HUES6 (cell line): ENCODE measurements at regions not wholly inside any gene's neighbourhood (a gene's known extent, or its start where the extent isn't known, plus 50 kb on each side); places are given as distances from the start of the nearest gene placed in this dataset.
A peak's percentile ranks its signal among the peaks of the same experiment; 100 is the strongest.
"Not testable (repeated sequence)": the region's sequence is repeated elsewhere in the genome, so short reads cannot be mapped to it uniquely, and the experiment has no call there.

Experiments used
- H3K27ac ChIP-seq: 2 replicates; pipeline ENCODE4 v1.7.0; 2013; ENCODE audit warnings: low read depth, mild to moderate bottlenecking, low read length, inconsistent platforms
- H3K27me3 ChIP-seq: 2 replicates; pipeline ENCODE4 v1.6.1; 2013; ENCODE audit warnings: low read length; ENCODE audit not compliant: control insufficient read depth, insufficient read depth
- H3K36me3 ChIP-seq: 2 replicates; pipeline ENCODE4 v1.6.1; 2013; ENCODE audit warnings: low read length; ENCODE audit not compliant: control insufficient read depth, insufficient read depth
- H3K4me1 ChIP-seq: 2 replicates; pipeline ENCODE4 v1.6.1; 2013; ENCODE audit warnings: low read length; ENCODE audit not compliant: control insufficient read depth, insufficient read depth
- H3K4me3 ChIP-seq: 2 replicates; pipeline ENCODE4 v1.5.1; 2013; ENCODE audit warnings: low read depth, low read length
- H3K9ac ChIP-seq: one replicate; pipeline ENCODE4 v1.6.1; 2013; ENCODE audit warnings: mild to moderate bottlenecking, low read length
- H3K9me3 ChIP-seq: 2 replicates; pipeline ENCODE4 v1.6.1; 2013; ENCODE audit warnings: low read depth, low read length; ENCODE audit not compliant: control insufficient read depth, insufficient read depth

DNA sequence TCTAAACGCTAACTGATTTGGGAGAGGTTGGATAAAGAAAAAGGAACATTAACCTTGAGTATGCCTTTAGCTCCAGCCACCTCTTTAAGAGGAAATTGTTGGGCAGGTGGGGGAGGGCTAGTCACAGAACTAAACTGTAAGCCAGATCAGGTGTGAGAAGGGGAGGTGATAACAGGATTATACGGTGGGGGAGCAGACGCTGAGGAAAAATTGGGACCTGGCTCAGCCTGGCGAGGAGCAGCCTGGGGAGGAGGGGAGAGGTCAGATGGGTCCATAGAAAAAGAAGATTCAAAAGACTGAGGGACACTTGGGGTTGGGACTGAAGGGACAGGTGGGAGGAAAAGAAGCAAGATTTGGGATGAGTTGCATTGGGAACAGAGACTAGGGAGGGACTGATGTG lies 558.0 kb downstream of the ADGRL2 start:
- not testable (repeated sequence) for H3K36me3 ChIP-seq, H3K9ac ChIP-seq, H3K27me3 ChIP-seq, H3K9me3 ChIP-seq, H3K27ac ChIP-seq
- H3K4me1 ChIP-seq = peaks cover 14% of the 10 kb centered on the region; the same call in 1 of the 2 replicates
- peak overlapping the region; percentile 18; the same call in 1 of the 2 replicates for H3K4me3 ChIP-seq

- not testable (repeated sequence) for H3K9ac ChIP-seq, H3K27ac ChIP-seq, H3K4me1 ChIP-seq, H3K27me3 ChIP-seq, H3K4me3 ChIP-seq, H3K36me3 ChIP-seq
- H3K9me3 ChIP-seq = peaks cover 29% of the 10 kb centered on the region
Observed at GRCh38 chr1:82354546-82354945, 553.8 kb downstream of the ADGRL2 start.

- no peak overlapping the region for H3K4me3 ChIP-seq
- no peaks in the 10 kb centered on the region for H3K4me1 ChIP-seq
- H3K36me3 ChIP-seq = peaks cover 3% of the 10 kb centered on the region; the same call in 1 of the 2 replicates
- H3K9me3 ChIP-seq = peaks cover 32% of the 10 kb centered on the region
- H3K9ac ChIP-seq = no peak overlapping the region
- no peaks in the 10 kb centered on the region for H3K27me3 ChIP-seq
- H3K27ac ChIP-seq = no peak overlapping the region
Observed at GRCh38 chr1:82348487-82348886, 547.8 kb downstream of the ADGRL2 start.

GRCh38 chr1:82346141-82346540 lies 545.4 kb downstream of the ADGRL2 start:
- H3K4me1 ChIP-seq = no peaks in the 10 kb centered on the region
- no peak overlapping the region for H3K4me3 ChIP-seq
- H3K9ac ChIP-seq = no peak overlapping the region
- H3K27ac ChIP-seq = no peak overlapping the region
- no peaks in the 10 kb centered on the region for H3K27me3 ChIP-seq
- peaks cover 22% of the 10 kb centered on the region for H3K9me3 ChIP-seq
- H3K36me3 ChIP-seq = peaks cover 3% of the 10 kb centered on the region; the same call in 1 of the 2 replicates

DNA sequence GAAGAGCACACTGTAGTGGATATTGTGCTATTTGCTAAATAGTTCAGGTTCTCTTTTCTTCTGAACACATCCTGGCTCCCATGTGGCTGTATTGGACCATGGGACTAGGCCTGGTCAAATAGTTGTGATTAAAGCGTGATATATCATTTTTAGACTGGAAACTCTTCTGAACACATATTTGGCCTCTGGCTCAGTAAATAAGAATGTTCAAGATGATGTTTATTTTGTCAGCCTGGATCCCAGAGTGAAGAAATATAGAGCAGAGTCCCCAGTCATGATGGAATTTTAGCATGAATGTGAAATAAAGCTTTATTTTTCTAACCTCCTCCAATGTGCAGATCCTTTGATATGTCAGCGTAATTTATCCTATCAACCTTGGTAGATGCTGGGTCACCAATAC lies 542.6 kb downstream of the ADGRL2 start:
- no peak overlapping the region for H3K4me3 ChIP-seq
- H3K36me3 ChIP-seq = no peaks in the 10 kb centered on the region
- H3K27ac ChIP-seq = no peak overlapping the region
- 0 out of 2 replicates have a peak, but pooled peaks cover 4% of the 10 kb centered on the region for H3K9me3 ChIP-seq
- H3K27me3 ChIP-seq = no peaks in the 10 kb centered on the region
- no peaks in the 10 kb centered on the region for H3K4me1 ChIP-seq
- H3K9ac ChIP-seq = no peak overlapping the region

DNA sequence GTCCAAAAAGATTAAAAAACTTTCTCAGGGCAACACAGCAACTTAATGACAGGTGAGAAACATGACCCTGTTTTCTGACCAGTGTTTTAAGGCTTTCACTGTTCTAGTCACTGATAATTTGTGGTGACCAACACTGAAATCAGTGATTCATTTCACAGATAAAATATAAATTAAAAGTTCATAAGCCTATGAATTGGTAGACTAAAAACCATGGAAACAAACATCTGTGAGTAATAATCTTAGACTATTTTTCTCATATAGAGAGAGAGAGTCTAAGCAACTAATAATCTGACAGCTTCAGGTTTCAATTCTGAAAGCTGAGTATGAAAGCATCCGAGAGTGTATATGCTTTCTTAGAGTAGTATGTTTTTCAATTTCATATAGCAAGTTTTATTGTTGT lies 536.9 kb downstream of the ADGRL2 start:
- H3K4me3 ChIP-seq = no peak overlapping the region
- no peaks in the 10 kb centered on the region for H3K36me3 ChIP-seq
- no peak overlapping the region for H3K27ac ChIP-seq
- no peaks in the 10 kb centered on the region for H3K9me3 ChIP-seq
- no peak overlapping the region for H3K9ac ChIP-seq
- no peaks in the 10 kb centered on the region; the same call in 1 of the 2 replicates for H3K4me1 ChIP-seq
- no peaks in the 10 kb centered on the region for H3K27me3 ChIP-seq

GRCh38 chr1:82330330-82330729 lies 529.6 kb downstream of the ADGRL2 start:
- no peaks in the 10 kb centered on the region for H3K9me3 ChIP-seq
- H3K4me1 ChIP-seq = peaks cover 12% of the 10 kb centered on the region
- no peak overlapping the region for H3K27ac ChIP-seq
- no peaks in the 10 kb centered on the region for H3K36me3 ChIP-seq
- no peak overlapping the region for H3K9ac ChIP-seq
- H3K27me3 ChIP-seq = no peaks in the 10 kb centered on the region
- H3K4me3 ChIP-seq = no peak overlapping the region

DNA sequence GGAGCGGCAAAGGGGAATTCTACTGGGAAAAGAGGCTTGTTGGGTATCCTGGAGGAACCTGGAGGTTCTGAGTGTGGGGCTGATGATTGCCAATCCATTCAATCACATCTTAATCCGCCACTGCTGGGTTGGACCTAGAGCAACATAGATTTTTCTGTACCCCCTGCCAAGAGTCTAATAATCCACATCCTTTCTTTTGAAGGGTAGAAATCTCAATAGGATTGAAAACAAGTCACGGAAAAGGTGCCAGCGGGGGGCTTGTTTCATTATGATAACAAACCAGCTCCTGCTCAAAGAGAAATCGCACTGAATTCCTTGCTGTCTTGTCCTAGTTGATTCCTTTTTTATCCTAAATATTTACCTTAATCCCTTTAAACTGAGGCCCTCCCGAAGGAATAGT lies 528.5 kb downstream of the ADGRL2 start:
- Histone ChIP-seq H3K9me3 (no peaks in the 10 kb centered on the region), H3K36me3 (no peaks in the 10 kb centered on the region), H3K4me3 (no peak overlapping the region), H3K27me3 (no peaks in the 10 kb centered on the region), H3K4me1 (peaks cover 12% of the 10 kb centered on the region), H3K9ac (no peak overlapping the region), H3K27ac (no peak overlapping the region)

DNA sequence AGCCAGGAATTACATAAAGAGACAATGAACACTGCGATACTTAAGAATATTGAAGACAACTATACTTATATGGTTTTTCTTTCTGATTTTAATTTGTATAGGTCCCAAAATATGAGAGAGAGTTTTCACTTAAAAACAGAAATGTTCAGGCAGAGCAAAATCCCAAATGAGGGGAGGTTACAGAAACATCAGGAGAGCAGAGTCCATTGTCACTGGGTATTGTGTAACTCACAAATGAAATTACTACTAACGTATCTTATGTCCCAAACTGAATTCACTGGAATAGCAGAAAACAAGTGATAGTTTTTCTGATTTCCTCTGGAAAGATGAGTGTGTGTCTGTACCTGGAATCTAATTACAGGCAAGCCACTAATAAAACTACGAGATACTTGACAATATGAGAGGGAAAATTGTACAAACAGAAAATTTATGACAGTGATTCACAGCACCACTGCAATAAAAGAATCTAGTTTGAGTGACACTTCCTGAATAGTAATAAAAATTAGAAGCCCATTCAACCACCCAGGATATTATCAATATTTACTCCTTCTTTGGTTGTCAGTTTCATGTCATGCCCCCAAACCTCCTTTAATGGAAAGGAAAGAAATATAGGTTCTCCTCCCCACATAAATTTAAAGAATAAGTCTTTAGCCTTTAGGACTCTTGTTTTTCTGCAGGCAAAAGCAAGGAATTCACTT lies 522.6 kb downstream of the ADGRL2 start:
- Histone ChIP-seq H3K9me3 (no peaks in the 10 kb centered on the region), H3K4me1 (no peaks in the 10 kb centered on the region), H3K27ac (no peak overlapping the region), H3K27me3 (no peaks in the 10 kb centered on the region), H3K4me3 (no peak overlapping the region), H3K36me3 (no peaks in the 10 kb centered on the region), H3K9ac (no peak overlapping the region)

DNA sequence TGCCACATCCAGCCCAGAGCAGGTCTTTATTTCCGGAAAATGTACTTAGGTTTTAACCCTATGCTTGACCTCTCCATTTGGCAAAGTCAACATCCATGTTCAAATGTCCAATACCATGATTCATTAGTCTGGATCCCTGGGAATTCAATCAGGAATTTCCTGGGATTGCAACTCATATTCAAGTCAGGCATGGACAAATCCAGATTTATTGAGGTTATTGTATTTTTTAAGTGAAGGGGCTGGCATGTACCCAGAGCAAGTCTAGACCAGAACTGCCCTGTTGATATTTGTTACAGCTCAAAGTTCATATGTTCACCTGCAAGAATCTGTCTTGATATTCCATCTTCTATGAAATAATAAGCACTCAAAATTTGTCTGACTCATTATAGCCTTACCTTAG lies 521.1 kb downstream of the ADGRL2 start:
- Histone ChIP-seq H3K4me1 (peaks cover 3% of the 10 kb centered on the region; the same call in 1 of the 2 replicates), H3K36me3 (no peaks in the 10 kb centered on the region), H3K9ac (no peak overlapping the region), H3K27ac (no peak overlapping the region), H3K27me3 (no peaks in the 10 kb centered on the region), H3K4me3 (no peak overlapping the region), H3K9me3 (no peaks in the 10 kb centered on the region)

GRCh38 chr1:82319546-82319945 lies 518.8 kb downstream of the ADGRL2 start:
- Histone ChIP-seq H3K36me3 (no peaks in the 10 kb centered on the region), H3K27me3 (no peaks in the 10 kb centered on the region), H3K4me1 (peaks cover 3% of the 10 kb centered on the region; the same call in 1 of the 2 replicates), H3K4me3 (no peak overlapping the region), H3K27ac (no peak overlapping the region), H3K9me3 (no peaks in the 10 kb centered on the region), H3K9ac (no peak overlapping the region)
